Spinal cord (tissue), 9 donors: ENCODE measurements at regions not wholly inside any gene's neighbourhood (a gene's known extent, or its start where the extent isn't known, plus 50 kb on each side); places are given as distances from the start of the nearest gene placed in this dataset.

Source experiments
- DNase-seq, 6 donors: peaks; one replicate each; pipeline versions ENCODE4 v3.0.0 to v3.0.0-alpha.2; 2013 to 2015; ENCODE audit warnings: low spot score in 6 of 6, low read depth in 4 of 6
- H3K27ac ChIP-seq: one replicate; pipeline ENCODE4 v1.5.1; 2013; ENCODE audit warnings: low read depth, low read length, control low read depth
- H3K27me3 ChIP-seq: one replicate; pipeline ENCODE4 v1.6.1; 2013; ENCODE audit warnings: low read length; ENCODE audit not compliant: control insufficient read depth, insufficient read depth
- H3K36me3 ChIP-seq: one replicate; pipeline ENCODE4 v1.6.1; 2013; ENCODE audit warnings: low read length; ENCODE audit not compliant: control insufficient read depth, insufficient read depth
- H3K4me1 ChIP-seq: one replicate; pipeline ENCODE4 v1.6.1; 2013; ENCODE audit warnings: low read length; ENCODE audit not compliant: control insufficient read depth, insufficient read depth
- H3K4me3 ChIP-seq: one replicate; pipeline ENCODE4 v1.5.1; 2013; ENCODE audit warnings: low read depth, low read length, control low read depth
- H3K9me3 ChIP-seq: one replicate; pipeline ENCODE4 v1.6.1; 2013; ENCODE audit warnings: low read length; ENCODE audit not compliant: control insufficient read depth, insufficient read depth
- WGBS: methylation state at CpG from one replicate; pipeline ENCODE4 v1.1.5; 2013; ENCODE audit warnings: missing lambda C conversion rate; ENCODE audit not compliant: insufficient coverage; 5-methylcytosine and 5-hydroxymethylcytosine counted together
- donor health status: healthy.

DNA sequence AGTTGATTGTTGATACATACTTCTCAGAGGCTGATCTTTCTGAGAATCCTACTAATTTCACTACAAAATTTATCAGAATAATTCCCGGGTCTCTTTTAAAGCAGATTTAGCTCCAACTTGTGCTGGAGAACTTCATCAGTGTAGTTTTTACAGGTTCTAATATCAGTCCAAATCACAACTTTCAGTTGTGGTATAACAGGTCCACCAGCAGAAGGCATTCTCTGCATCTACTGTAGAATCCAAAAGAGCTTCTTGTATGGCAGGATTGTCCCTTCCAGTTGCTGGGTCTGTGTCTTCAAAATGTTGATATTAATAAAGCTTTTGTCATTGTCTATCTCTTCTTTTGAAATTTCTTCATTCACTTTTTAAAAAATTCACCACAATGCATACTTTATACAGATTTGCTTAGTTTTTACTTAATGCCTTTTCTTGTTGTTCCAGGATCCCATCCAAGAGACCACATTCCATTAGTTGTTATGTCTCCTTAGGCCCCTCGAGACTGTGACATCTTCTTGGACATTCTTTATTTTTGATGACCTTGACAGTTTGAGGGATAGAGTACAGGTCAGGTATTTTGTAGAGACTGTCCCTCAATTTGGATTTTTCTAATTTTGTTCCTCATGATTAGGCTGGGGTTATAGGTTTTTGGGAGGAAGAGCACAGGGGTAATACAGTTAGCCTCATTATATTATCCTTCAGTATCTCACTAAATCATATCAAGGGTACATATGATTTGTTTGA is 490.5 kb upstream of the MEX3C start:
- Histone ChIP-seq H3K36me3 (no peaks in the 10 kb centered on the region), H3K4me1 (no peaks in the 10 kb centered on the region), H3K4me3 (no peak overlapping the region), H3K27ac (no peak overlapping the region), H3K27me3 (no peaks in the 10 kb centered on the region), H3K9me3 (no peaks in the 10 kb centered on the region)
- no peak for DNase-seq
- no CpG with 5 or more reads among the region's 2 CpGs for WGBS

GRCh38 chr18:51692612-51693011 is 495.1 kb upstream of the MEX3C start:
- H3K4me1 ChIP-seq = no peaks in the 10 kb centered on the region
- no peak overlapping the region for H3K4me3 ChIP-seq
- no peaks in the 10 kb centered on the region for H3K27me3 ChIP-seq
- no peaks in the 10 kb centered on the region for H3K9me3 ChIP-seq
- WGBS = 78% methylated on average over 1 of the region's 2 CpGs
- no peaks in the 10 kb centered on the region for H3K36me3 ChIP-seq
- DNase-seq = peak in 1 of 6 donors; percentile 25
- no peak overlapping the region for H3K27ac ChIP-seq

- Histone ChIP-seq H3K27ac (no peak overlapping the region), H3K9me3 (no peaks in the 10 kb centered on the region), H3K4me1 (no peaks in the 10 kb centered on the region), H3K27me3 (no peaks in the 10 kb centered on the region), H3K36me3 (no peaks in the 10 kb centered on the region), H3K4me3 (no peak overlapping the region)
- DNase-seq = no peak
- WGBS = 67% methylated on average over 2 of the region's 2 CpGs
Observed at GRCh38 chr18:51711298-51711889, 513.9 kb upstream of the MEX3C start.

- no peak overlapping the region for H3K27ac ChIP-seq
- H3K36me3 ChIP-seq = no peaks in the 10 kb centered on the region
- no peaks in the 10 kb centered on the region for H3K4me1 ChIP-seq
- no peaks in the 10 kb centered on the region for H3K27me3 ChIP-seq
- WGBS = 70% methylated on average over 2 of the region's 2 CpGs
- no peaks in the 10 kb centered on the region for H3K9me3 ChIP-seq
- peak in 1 of 6 donors; percentile 32 for DNase-seq
- H3K4me3 ChIP-seq = no peak overlapping the region
Observed at GRCh38 chr18:51712821-51713220, 515.3 kb upstream of the MEX3C start.

GRCh38 chr18:51716277-51716676 is 518.8 kb upstream of the MEX3C start:
- no peak for DNase-seq
- WGBS = no CpG with 5 or more reads among the region's 1 CpG
- no peak overlapping the region for H3K4me3 ChIP-seq
- H3K9me3 ChIP-seq = no peaks in the 10 kb centered on the region
- H3K27ac ChIP-seq = no peak overlapping the region
- no peaks in the 10 kb centered on the region for H3K36me3 ChIP-seq
- H3K4me1 ChIP-seq = no peaks in the 10 kb centered on the region
- no peaks in the 10 kb centered on the region for H3K27me3 ChIP-seq

GRCh38 chr18:51721388-51721787 is 523.9 kb upstream of the MEX3C start:
- no peaks in the 10 kb centered on the region for H3K36me3 ChIP-seq
- DNase-seq = no peak
- H3K9me3 ChIP-seq = no peaks in the 10 kb centered on the region
- no peak overlapping the region for H3K4me3 ChIP-seq
- H3K27me3 ChIP-seq = no peaks in the 10 kb centered on the region
- H3K27ac ChIP-seq = no peak overlapping the region
- WGBS = no CpG with 5 or more reads among the region's 1 CpG
- no peaks in the 10 kb centered on the region for H3K4me1 ChIP-seq

DNA sequence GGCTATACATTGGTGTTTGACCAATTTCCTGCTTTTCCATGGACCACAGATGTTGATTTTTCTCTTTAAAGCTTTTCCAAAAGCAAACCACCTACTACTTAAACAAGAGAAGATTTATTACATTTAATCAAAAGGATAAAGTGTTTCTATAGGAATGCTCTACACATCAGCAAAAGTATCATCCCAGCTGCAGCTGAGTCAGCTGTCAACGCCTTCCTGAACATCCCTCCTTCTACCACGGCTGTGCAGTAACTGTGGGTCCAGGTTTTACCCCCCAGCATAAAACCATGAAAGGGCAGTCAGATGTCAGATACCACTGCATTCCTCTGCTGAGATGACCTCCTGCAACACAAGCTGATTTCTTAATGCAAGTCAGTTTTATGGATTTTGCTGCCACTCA is 524.5 kb upstream of the MEX3C start:
- no peak overlapping the region for H3K27ac ChIP-seq
- DNase-seq = no peak
- no peaks in the 10 kb centered on the region for H3K9me3 ChIP-seq
- H3K4me3 ChIP-seq = no peak overlapping the region
- no peaks in the 10 kb centered on the region for H3K4me1 ChIP-seq
- 100% methylated on average over 1 of the region's 2 CpGs for WGBS
- no peaks in the 10 kb centered on the region for H3K36me3 ChIP-seq
- no peaks in the 10 kb centered on the region for H3K27me3 ChIP-seq

DNA sequence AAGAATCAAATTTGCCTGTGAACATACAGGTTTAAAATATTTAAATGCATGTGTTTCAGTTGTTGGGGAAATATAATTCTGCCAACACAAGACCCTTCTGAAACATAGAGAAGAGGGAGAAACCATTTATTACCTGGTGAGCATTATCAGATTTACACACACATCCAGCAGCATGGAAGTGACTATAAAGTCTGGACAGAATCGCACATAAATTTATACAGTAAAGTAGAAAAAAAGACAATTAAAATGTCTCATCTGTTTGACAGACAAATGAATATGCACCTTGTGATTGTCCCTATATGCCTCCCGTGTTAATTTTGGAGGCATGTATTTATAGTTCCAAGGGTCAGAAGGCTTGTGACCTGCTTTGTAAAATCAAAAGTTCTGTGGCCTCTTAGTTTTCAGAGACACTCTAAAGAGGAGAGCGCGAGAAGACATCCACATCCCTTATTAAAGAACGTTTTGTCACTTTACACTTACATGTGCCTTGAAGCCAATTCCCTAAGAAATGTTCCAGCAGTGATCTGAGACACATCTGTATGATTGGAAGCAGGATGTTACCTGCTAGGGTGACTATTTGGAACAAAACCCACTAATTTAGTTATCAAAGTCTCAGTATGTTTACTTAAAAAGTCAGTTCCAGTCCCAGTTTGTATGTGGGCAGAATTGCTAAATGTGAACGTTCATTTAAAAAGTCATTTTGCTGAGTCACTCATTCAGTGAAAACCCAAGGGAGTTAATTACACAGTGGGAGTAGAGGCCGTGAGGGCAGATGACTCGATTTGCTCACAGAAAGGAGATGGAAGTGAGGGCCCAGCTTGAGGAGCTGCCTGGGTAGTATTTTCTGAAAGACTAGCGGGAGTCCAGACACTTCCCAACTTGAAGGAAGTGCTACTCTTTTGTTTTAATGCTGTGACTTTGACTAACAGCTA is 527.6 kb upstream of the MEX3C start:
- no peaks in the 10 kb centered on the region for H3K9me3 ChIP-seq
- H3K36me3 ChIP-seq = no peaks in the 10 kb centered on the region
- H3K27ac ChIP-seq = no peak overlapping the region
- H3K27me3 ChIP-seq = no peaks in the 10 kb centered on the region
- no peak for DNase-seq
- 56% methylated on average over 4 of the region's 9 CpGs for WGBS
- H3K4me1 ChIP-seq = no peaks in the 10 kb centered on the region
- H3K4me3 ChIP-seq = no peak overlapping the region

DNA sequence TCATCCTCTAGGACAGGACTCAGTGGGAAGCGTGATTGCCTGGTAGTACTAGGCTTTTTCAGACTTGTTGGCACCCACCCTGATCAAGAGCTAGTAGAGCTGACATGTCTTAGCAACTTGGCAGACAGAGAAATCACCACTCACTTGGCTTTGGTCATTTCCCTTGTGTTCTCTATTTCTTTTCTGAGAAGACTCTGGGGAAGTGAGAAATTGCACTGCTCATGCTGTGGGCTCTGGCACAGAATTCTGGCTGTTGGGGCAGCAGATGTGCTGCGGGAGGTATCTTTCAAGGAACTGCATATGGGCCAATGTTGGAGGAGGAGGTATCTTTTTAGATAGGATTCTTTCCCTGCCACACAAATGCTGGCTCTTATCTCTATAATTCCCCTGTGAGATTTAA is 529.1 kb upstream of the MEX3C start:
- Histone ChIP-seq H3K4me3 (no peak overlapping the region), H3K9me3 (no peaks in the 10 kb centered on the region), H3K27ac (no peak overlapping the region), H3K4me1 (no peaks in the 10 kb centered on the region), H3K36me3 (no peaks in the 10 kb centered on the region), H3K27me3 (no peaks in the 10 kb centered on the region)
- WGBS = 90% methylated on average over 1 of the region's 2 CpGs
- DNase-seq = peak in 1 of 6 donors; percentile 81
